GM19324 (cell line): ENCODE measurements at regions not wholly inside any gene's neighbourhood (a gene's known extent, or its start where the extent isn't known, plus 50 kb on each side); places are given as distances from the start of the nearest gene placed in this dataset.

Source experiments
- ATAC-seq: cut with Tn5 transposase; IDR thresholded peaks from one replicate; pipeline ENCODE4 v1.9.1; 2021; ENCODE audit warnings: mild to moderate bottlenecking, moderate library complexity; ENCODE audit not compliant: unreplicated experiment, low FRiP score

- no peak for ATAC-seq
Observed at GRCh38 chr2:12960671-12961070, 243.9 kb downstream of the TRIB2 start.

- no peak for ATAC-seq
Observed at GRCh38 chr2:12964904-12965539, 248.3 kb downstream of the TRIB2 start.

GRCh38 chr2:12965540-12966269 is 249.0 kb downstream of the TRIB2 start:
- ATAC-seq = no peak

- no peak for ATAC-seq
Observed at GRCh38 chr2:12967804-12968203, 251.1 kb downstream of the TRIB2 start.

- ATAC-seq = no peak
Observed at GRCh38 chr2:12968399-12968798, 251.7 kb downstream of the TRIB2 start.

GRCh38 chr2:12970861-12971260 is 254.1 kb downstream of the TRIB2 start:
- ATAC-seq = no peak

GRCh38 chr2:12971581-12972365 is 255.0 kb downstream of the TRIB2 start:
- ATAC-seq = no peak

- ATAC-seq = no peak
Observed at GRCh38 chr2:12978066-12978835, 261.5 kb downstream of the TRIB2 start.

GRCh38 chr2:12979066-12979465 is 262.3 kb downstream of the TRIB2 start:
- ATAC-seq = no peak

- no peak for ATAC-seq
Observed at GRCh38 chr2:12980817-12981216, 264.1 kb downstream of the TRIB2 start.

GRCh38 chr2:12982149-12982584 is 265.4 kb downstream of the TRIB2 start:
- ATAC-seq = no peak

- ATAC-seq = no peak
Observed at GRCh38 chr2:12987246-12987645, 270.5 kb downstream of the TRIB2 start.

- ATAC-seq = no peak
Observed at GRCh38 chr2:12988279-12988678, 271.5 kb downstream of the TRIB2 start.

GRCh38 chr2:12990523-12990922 is 273.8 kb downstream of the TRIB2 start:
- no peak for ATAC-seq

GRCh38 chr2:12998685-12999084 is 281.9 kb downstream of the TRIB2 start:
- no peak for ATAC-seq

GRCh38 chr2:13000664-13001363 is 284.1 kb downstream of the TRIB2 start:
- no peak for ATAC-seq

GRCh38 chr2:13001408-13001807 is 284.7 kb downstream of the TRIB2 start:
- no peak for ATAC-seq

- no peak for ATAC-seq
Observed at GRCh38 chr2:13002536-13003331, 286.0 kb downstream of the TRIB2 start.

- no peak for ATAC-seq
Observed at GRCh38 chr2:13003500-13003899, 286.8 kb downstream of the TRIB2 start.
